ENCODE measurements at regions not wholly inside any gene's neighbourhood (a gene's known extent, or its start where the extent isn't known, plus 50 kb on each side); places are given as distances from the start of the nearest gene placed in this dataset.

- WGBS, 2 donors (ENCODE audit: low coverage in 1 of 2) = 85 to 89% methylated on average over 5 of the region's 5 CpGs
- no peak overlapping the region for H3K4me3 ChIP-seq
- no peak for ATAC-seq
These were observed 362.7 kb downstream of the SIPA1L2 start for GRCh38 chr1:232267092-232267836.

GRCh38 chr1:232263452-232263851 is 366.5 kb downstream of the SIPA1L2 start:
- Histone ChIP-seq H3K9me3 (no peaks in the 10 kb centered on the region), H3K4me3 (no peak overlapping the region), H3K27me3 (no peaks in the 10 kb centered on the region), H3K27ac (no peak overlapping the region), H3K36me3 (no peaks in the 10 kb centered on the region), H3K4me1 (no peaks in the 10 kb centered on the region)
- TF ChIP-seq POLR2A (IDR thresholded peaks at IDR 0.05) (no peak), POLR2AphosphoS5 (IDR thresholded peaks at IDR 0.05) (no peak), EP300 (IDR thresholded peaks at IDR 0.05) (no peak)
- TF ChIP-seq, protein P1, sequence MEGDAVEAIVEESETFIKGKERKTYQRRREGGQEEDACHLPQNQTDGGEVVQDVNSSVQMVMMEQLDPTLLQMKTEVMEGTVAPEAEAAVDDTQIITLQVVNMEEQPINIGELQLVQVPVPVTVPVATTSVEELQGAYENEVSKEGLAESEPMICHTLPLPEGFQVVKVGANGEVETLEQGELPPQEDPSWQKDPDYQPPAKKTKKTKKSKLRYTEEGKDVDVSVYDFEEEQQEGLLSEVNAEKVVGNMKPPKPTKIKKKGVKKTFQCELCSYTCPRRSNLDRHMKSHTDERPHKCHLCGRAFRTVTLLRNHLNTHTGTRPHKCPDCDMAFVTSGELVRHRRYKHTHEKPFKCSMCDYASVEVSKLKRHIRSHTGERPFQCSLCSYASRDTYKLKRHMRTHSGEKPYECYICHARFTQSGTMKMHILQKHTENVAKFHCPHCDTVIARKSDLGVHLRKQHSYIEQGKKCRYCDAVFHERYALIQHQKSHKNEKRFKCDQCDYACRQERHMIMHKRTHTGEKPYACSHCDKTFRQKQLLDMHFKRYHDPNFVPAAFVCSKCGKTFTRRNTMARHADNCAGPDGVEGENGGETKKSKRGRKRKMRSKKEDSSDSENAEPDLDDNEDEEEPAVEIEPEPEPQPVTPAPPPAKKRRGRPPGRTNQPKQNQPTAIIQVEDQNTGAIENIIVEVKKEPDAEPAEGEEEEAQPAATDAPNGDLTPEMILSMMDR (IDR thresholded peaks at IDR 0.05) = no peak
- WGBS, 2 donors (ENCODE audit: low coverage in 1 of 2) = 89 to 95% methylated on average over 3 of the region's 3 CpGs
- ATAC-seq = no peak

More at GRCh38 chr1:232267092-232267836, 362.7 kb downstream of the SIPA1L2 start:
- no peak overlapping the region for H3K27ac ChIP-seq
- TF ChIP-seq, protein P1 (IDR thresholded peaks at IDR 0.05) = no peak
- TF ChIP-seq POLR2A (IDR thresholded peaks at IDR 0.05) (no peak), EP300 (IDR thresholded peaks at IDR 0.05) (no peak), POLR2AphosphoS5 (IDR thresholded peaks at IDR 0.05) (no peak)
- no peaks in the 10 kb centered on the region for H3K27me3 ChIP-seq
- H3K4me1 ChIP-seq = no peaks in the 10 kb centered on the region
- H3K9me3 ChIP-seq = no peaks in the 10 kb centered on the region
- H3K36me3 ChIP-seq = no peaks in the 10 kb centered on the region

DNA sequence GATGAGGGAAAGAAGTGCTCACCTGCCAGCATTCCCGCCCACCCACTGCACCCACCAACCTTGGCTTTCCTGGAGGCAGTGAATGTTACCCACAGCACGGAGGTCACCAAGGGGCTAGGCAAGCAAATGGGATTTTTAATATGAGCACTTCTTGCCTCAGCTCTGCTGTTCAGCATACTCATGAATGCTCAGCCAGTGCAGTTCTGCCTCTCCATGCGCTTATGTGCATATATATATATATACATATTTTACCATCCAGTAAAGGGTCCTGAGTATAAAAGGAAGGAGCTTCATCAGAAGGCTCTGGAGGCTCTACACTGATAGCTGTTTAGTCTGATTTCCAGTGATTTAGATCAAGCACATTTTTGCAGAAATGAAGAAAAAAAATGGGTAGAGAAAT is 366.9 kb downstream of the SIPA1L2 start:
- Histone ChIP-seq H3K4me3 (no peak overlapping the region), H3K4me1 (no peaks in the 10 kb centered on the region), H3K36me3 (no peaks in the 10 kb centered on the region), H3K27ac (no peak overlapping the region), H3K9me3 (no peaks in the 10 kb centered on the region), H3K27me3 (no peaks in the 10 kb centered on the region)
- no peak for ATAC-seq
- 93 to 97% methylated on average over 2 to 3 of the region's 3 CpGs for WGBS, 2 donors (ENCODE audit: low coverage in 1 of 2)
- TF ChIP-seq, protein P1 (IDR thresholded peaks at IDR 0.05) = no peak
- TF ChIP-seq EP300 (IDR thresholded peaks at IDR 0.05) (no peak), POLR2A (IDR thresholded peaks at IDR 0.05) (no peak), POLR2AphosphoS5 (IDR thresholded peaks at IDR 0.05) (no peak)

GRCh38 chr1:232260861-232261260 is 369.1 kb downstream of the SIPA1L2 start:
- no peak overlapping the region for H3K27ac ChIP-seq
- TF ChIP-seq, protein P1 (IDR thresholded peaks at IDR 0.05) = no peak
- TF ChIP-seq EP300 (IDR thresholded peaks at IDR 0.05) (no peak), POLR2AphosphoS5 (IDR thresholded peaks at IDR 0.05) (no peak), POLR2A (IDR thresholded peaks at IDR 0.05) (no peak)
- H3K27me3 ChIP-seq = no peaks in the 10 kb centered on the region
- H3K36me3 ChIP-seq = no peaks in the 10 kb centered on the region
- H3K9me3 ChIP-seq = no peaks in the 10 kb centered on the region
- no peak overlapping the region for H3K4me3 ChIP-seq
- no peak for ATAC-seq
- WGBS, 2 donors (ENCODE audit: low coverage in 1 of 2) = 60 to 69% methylated on average over 1 to 5 of the region's 8 CpGs
- no peaks in the 10 kb centered on the region for H3K4me1 ChIP-seq

GRCh38 chr1:232260045-232260444 is 369.9 kb downstream of the SIPA1L2 start:
- no peaks in the 10 kb centered on the region for H3K27me3 ChIP-seq
- H3K4me3 ChIP-seq = no peak overlapping the region
- H3K27ac ChIP-seq = no peak overlapping the region
- 32 to 58% methylated on average over 3 of the region's 3 CpGs for WGBS, 2 donors (ENCODE audit: low coverage in 1 of 2)
- no peaks in the 10 kb centered on the region for H3K9me3 ChIP-seq
- H3K36me3 ChIP-seq = no peaks in the 10 kb centered on the region
- H3K4me1 ChIP-seq = no peaks in the 10 kb centered on the region
- no peak for ATAC-seq
- TF ChIP-seq, protein P1 (IDR thresholded peaks at IDR 0.05) = no peak
- TF ChIP-seq POLR2A (IDR thresholded peaks at IDR 0.05) = no peak
- TF ChIP-seq EP300 (IDR thresholded peaks at IDR 0.05) = no peak
- TF ChIP-seq POLR2AphosphoS5 (IDR thresholded peaks at IDR 0.05) = no peak

Measured in gastroesophageal sphincter (tissue), 4 donors.